Spleen (tissue), 7 donors: ENCODE measurements at regions not wholly inside any gene's neighbourhood (a gene's known extent, or its start where the extent isn't known, plus 50 kb on each side); places are given as distances from the start of the nearest gene placed in this dataset.

Experiments used
- CTCF ChIP-seq, 11 experiments: fragments of 200-600 bp in 7 of 11; fragments of 450-650 bp in 4 of 11; sonication (generic) in 4 of 11; IDR thresholded peaks in 8 of 11; conservative IDR thresholded peaks in 3 of 11; 1 replicate in 7 of 11; 2 replicates in 4 of 11; pipeline versions ENCODE4 v1.4.0 to v1.8.0; 2016 to 2021; ENCODE audit warnings: antibody characterized with exemption in 11 of 11, inconsistent platforms in 4 of 11, mild to moderate bottlenecking in 1 of 11
- POLR2A ChIP-seq, 3 donors: fragments of 450-650 bp; IDR thresholded peaks; one replicate each; pipeline ENCODE4 v1.5.1; 2017; ENCODE audit warnings: antibody characterized with exemption in 3 of 3, mild to moderate bottlenecking in 1 of 3
- donor health status: DM: no; HTN: no; CAD: no; lungs with moderate emphysema.
- donor health status: DM: no; HTN: no; CAD: no.
- donor health status: DM: no; HTN: no; CAD: no.

- no peak for TF ChIP-seq CTCF (IDR thresholded peaks at IDR 0.05 in 8 of 11, conservative IDR thresholded peaks at IDR 0.05 in 3 of 11)
- TF ChIP-seq POLR2A (IDR thresholded peaks at IDR 0.05), result no peak
Measured at GRCh38 chr3:105014631-105015030, 352.1 kb upstream of the ALCAM start.
